GM19467 (cell line): ENCODE measurements at regions not wholly inside any gene's neighbourhood (a gene's known extent, or its start where the extent isn't known, plus 50 kb on each side); places are given as distances from the start of the nearest gene placed in this dataset.

Experiments
- ATAC-seq: cut with Tn5 transposase; IDR thresholded peaks from one replicate; pipeline ENCODE4 v1.9.1; 2021; ENCODE audit warnings: mild to moderate bottlenecking, moderate library complexity; ENCODE audit not compliant: unreplicated experiment

DNA sequence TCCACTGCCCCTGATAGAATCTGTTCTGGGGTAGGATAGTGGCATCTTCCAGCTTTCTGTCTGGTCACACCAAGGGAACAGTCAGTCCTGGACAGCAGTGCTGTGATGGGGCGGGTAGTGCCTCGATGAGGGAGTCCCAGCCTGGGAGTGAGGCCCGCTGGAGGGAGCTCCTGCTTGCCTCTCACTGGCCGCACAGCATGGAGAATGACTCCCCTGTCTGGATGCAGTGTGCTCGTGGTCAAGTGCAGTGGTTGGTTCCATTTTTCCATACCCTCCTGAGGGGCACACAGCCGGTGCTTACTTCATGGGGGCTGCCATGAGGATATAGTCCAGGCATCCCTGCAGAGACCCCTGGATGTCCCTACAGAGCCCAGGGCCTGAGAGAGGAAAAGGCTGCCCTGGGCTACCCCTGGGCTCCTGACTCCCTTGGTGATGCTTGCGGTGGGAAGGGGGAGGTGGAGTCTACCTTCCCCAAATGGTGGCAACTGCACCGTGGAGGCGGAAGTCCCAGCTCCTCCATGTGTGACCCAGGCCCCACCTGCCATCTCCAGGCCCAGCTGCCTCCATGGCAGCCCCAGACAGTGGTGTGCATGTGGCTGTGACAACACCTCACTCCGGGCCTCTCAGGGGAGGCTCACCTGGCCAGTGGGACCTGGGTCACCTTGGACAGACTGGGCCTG is 212.5 kb downstream of the GLI2 start:
- no peak for ATAC-seq

DNA sequence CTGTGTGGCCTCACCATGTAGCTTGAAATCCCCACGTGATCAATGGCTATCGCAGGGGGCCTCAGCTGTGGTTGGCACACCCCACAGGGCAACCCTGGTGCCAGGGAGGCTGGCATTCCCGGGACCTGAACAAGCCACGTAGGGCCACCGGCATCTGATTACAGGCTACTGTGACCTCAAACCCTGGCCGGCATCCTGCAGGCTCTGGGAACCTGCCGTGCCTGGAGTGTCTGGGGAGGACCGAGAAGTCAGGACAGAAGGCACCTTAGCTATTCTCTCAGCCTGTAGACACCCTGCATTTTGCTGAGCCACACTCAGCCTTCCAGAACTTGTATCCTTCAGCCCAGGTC is 213.0 kb downstream of the GLI2 start:
- ATAC-seq = no peak

DNA sequence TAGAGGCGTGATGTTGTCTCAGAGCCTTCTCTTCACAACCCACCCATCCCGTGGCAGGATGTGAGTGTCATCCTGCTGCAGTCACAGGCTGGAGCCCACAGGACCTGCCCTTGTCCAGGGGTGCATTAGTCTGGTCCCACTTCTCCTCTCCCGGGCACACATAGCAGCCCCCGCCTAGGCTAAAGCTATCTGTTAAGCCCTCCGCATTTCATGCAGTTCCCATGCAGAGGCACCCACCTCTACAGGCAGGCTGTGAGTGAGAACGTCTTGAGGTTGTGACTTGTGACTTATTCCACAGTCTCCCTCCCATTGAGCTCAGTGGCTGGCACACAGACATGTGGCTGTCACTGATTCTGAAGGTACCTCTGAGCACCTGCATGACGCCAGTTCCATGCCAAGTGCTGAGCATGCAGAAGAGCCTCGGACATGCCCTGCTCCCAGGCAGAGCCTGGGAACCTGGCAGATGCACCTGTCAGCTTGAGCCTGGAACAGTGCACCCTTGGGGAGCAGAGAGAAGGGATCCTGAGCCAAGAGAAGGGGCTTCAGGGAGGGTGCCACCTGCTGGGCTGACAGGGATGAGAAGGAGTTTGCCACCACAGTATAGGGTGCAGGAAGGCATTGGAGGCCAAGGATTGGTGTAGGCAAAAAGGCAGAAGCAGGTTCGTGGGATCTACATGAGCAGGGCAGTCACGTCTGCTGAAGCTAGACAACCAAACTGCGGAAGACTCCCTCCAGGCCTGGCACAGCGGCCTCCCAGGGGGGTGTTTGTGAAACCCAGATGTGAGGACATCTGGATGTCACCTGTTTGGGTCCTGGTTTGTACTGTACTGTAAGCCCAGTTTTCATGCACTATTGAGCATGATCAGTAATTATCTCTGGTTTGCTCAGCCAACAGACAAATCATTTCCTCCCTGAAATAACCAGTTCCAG is 213.6 kb downstream of the GLI2 start:
- no peak for ATAC-seq

DNA sequence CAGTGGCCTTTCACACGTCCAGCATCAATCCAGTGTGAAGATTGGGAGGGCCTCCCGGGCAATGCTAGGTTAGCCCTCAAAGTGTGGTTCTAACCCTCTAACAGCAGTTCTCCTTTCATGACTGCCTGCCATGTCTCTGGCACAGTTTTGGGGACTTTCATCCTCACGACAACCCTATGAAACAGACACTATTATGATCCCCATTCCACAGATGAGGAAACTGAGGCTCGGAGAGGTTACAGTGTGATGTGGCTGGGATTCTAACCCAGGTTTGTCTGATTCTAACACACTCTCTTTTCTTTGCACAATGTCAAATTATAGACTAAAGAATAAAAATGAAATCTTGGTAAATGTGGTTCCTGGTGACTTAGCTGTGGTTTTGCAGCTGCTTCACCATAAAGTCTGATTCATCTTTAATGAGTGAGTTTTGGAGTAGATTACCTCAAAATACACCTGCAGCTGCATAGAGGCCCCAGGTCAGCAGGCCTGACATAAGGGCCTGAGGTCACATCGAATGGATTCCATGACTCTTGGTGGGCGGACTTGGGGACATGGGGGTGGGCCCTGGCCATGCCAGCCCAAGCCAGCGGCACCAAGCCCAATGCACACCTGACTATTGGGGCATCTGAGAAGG is 214.4 kb downstream of the GLI2 start:
- ATAC-seq = no peak

DNA sequence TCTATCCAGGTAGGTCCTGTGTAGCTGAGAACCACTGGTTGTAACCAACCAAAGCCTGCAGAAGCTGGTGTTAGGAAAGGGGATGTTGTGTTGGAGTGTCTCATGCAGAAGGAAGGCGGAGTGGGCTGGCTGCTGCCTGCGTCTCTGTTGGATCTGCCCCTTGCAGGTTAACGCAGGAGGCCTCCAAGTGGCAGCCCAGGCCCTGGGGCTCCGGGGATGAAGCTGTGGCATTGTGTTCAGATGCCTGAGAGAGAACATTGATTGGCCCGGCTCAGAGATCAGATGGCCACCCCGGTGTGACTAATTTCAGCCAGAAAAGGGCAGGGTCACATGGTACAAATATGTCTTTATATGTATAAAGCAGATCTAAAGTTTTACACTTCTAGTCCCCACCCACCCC is 216.0 kb downstream of the GLI2 start:
- ATAC-seq = no peak

DNA sequence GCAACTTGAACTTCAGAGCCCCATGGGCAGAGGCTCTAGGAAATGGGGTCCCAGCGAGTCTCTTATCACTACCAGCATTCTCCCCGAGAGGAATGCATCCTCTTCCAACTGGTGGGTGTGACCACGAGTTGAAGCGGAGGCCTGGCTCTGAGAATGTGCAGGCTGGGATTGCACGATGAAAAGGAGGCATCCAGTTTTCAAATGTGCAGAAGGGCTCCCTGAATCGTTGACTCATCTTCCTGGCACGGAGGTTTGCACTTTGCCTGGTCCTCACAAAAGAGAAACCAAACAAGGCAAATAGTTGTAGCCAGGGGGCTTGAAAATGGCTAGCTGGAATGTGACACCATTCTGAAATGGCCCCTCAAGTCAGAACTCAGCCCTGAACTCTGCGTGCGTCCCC is 216.7 kb downstream of the GLI2 start:
- ATAC-seq = no peak

DNA sequence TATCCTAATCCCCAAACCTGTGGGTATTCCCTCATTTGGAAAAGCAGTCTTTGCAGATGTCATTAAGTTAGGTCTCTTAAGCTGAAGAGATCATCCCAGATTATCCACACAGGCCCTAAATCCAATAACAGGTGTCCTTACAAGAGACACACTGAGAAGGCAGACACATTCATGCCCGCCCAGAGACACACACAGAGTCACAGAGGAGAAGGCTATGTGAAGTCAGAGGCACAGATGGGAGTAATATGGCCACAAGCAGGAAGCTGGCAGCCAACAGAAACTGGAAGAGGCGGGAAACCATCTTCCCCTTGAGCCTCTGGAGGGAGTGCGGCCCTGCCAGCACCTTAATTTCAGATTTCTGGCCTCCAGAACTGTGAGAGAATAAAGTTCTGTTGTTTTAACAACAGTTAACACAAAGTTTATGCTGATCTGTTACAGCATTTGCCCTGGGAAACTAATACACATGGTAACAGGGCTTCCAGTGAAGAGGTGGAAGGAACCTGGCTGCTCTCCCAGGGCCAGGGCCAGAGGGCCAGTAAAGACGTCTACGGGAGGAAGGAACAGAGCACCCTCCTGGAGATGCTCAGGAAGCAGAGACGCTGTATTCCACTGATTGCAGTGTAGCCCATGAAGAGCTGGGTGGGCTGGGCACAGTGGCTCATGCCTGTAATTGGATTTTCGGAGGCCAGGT is 217.5 kb downstream of the GLI2 start:
- ATAC-seq = no peak

DNA sequence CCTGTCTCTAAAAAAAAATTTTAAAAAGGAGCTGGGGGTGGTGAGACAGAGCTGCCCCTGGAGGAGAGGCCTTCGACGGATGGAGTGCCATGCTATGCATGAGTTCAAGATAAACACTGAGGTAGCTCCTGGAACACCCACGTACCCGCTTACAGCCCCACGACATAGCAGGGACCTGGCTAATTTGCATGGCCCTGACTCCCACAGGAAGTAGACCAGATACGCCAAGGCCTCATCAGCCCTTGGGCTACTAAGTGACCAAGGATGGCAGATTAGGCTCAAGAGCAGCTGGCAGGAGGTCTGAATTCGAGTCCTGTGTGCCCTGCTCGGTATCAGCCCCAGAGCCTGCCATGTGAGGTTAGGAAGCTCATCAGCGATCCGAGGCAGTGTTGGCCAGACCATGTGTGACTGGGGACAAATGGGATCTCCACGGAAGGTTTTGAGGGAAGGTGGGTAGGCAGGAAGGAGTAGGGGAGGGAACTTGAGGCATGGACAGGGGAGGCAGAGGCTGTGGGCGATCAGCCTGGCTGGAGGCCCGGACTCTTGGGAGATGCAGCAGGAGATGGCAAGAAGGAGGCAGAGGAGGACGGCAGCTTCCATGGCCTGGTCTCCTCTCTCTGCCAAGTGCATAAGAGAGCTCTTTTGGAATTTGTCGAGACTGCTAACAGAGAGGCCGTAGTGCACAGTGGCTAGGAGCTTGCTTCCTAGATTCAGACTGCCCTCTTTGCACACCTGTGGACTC is 218.3 kb downstream of the GLI2 start:
- ATAC-seq = no peak

DNA sequence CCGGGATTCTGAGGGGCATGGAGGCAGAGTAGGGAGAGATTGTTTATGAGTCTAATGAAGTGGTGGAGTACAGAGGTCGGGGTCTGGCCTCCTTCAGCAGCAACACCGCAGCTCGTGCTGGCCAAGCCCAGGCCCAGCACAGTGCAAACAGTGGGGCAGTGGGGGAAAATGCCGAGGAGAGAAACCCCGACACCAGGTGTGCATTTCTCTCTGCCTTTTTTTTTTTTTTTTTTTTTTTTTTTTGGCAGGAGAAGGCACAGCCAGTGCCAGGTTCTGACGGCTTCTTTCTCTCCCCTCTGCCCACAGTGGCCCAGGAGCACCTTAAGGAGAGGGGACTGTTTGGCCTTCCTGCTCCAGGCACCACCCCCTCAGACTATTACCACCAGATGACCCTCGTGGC is 219.3 kb downstream of the GLI2 start:
- no peak for ATAC-seq

DNA sequence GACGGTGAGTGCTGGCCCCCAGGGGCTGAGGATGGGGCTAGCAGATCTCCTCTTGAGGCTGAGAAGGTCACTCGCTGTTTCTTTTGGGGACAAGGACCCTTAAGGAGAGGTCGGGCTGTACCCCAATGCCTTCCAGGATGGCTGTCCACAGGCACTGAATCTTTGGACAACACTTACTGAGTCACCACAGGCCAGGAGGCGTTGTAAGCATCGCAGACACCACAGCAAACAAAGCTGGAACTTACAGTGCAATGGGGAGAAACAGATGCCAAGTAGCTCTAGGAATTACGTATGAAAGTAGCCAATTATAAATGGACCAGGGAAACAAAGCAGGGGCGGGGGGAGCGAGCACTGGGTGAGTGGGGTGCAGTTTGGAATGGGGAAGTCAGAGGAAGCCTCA is 219.8 kb downstream of the GLI2 start:
- ATAC-seq = no peak

DNA sequence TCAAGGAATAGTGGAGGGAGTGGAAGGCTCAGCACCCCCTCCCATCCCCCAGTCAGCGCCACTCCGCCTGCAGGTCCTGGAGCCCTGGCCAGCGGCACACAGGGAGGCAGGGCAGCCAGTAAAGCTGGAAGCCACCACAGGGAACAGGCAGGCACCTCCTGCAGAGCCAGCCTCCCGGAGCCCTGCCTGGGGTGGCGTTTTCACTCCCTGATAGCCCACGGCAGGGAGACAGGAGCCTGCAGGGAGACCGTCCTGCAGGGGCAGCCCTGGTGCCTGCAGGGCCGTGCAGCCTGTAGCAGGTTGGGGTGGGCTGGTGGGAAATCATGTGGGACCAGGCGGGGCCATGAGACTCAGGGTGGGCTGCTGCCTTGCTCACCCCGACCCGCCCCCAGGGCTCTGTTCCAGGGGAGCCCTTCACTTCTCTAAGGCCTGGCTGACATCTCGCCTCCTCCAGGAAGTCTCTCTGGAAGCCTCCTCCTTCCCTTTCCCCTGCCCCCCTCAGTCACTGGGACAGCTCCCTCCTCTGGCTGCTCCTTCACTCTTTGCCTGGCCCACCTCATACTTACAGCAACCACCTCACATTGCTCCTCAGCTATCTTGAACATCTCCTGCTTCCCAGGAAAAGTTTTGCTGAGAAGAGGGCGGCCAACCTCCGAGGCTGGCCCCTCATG is 221.0 kb downstream of the GLI2 start:
- no peak for ATAC-seq

DNA sequence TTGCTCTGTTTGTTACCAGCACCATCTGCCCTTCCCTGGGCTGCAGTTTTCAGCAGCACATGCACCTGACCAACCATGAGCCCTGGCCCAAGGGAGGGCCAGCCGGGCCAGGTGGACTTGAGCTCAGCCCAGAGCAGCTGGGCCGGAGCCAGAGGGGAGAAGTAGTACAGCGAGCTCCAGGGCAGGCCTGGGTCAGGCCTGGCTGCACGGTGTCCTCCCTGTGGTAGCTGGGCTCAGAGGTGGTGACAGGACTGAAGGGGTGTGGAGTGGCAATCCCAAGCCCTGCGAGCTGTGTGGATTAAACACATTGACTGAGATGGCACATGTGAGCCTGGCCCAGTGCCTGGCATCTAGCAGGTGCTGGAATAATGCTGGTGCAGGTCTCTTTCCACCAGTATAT is 222.2 kb downstream of the GLI2 start:
- no peak for ATAC-seq

DNA sequence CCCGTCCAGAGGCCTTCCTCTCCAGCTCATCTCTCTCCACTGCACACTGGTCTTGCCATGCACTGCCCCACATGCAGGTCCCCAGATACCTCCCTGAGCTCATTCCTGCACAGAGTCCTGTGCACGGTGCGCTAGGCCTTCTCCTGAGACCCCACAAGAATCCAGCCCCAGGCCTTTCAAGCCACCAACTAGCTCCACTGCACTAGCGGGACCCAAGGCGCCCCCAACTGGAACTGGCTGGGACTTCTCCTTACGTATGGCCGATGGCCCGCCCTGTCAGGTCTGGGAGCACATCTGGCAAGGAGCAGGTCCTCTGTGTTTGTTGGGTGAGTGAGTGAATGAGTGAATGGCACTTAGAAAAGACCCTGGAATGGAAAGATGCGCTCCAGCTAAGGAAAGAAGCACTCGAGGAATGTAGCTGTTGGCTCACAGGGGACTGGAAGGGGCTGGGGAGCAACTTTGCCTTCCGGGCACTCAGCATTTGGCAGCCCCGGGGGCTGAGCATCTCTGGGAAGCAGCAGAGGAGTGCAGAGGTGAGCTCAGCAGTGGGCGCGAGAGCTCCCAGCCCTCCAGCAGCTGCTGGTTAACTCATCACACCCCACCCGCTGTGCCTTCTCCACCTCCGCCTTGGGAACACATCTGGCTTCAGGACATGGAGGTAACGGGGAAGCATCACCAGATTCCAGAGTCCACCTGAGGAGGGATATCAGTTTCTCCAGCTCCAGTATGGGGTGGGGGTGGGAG is 223.1 kb downstream of the GLI2 start:
- no peak for ATAC-seq

DNA sequence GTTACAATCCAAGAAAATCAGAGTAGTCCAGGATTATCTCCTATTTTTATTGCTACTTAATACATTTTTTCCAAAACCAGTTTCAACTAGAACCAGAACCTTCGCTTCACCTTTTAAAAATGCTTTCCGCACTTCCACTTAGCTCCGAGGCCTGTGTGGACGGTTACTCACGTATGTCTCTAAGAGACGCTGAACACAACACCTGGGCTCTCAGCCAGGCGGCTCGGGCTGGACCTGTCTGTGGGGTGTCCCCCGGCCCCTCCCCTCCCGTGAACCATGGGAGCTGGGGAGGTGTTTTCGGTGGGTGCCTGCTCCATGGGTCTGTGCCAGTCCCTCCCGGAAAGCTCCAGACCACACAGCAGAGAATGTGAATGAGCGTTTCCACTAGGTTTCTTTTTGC is 223.8 kb downstream of the GLI2 start:
- no peak for ATAC-seq

DNA sequence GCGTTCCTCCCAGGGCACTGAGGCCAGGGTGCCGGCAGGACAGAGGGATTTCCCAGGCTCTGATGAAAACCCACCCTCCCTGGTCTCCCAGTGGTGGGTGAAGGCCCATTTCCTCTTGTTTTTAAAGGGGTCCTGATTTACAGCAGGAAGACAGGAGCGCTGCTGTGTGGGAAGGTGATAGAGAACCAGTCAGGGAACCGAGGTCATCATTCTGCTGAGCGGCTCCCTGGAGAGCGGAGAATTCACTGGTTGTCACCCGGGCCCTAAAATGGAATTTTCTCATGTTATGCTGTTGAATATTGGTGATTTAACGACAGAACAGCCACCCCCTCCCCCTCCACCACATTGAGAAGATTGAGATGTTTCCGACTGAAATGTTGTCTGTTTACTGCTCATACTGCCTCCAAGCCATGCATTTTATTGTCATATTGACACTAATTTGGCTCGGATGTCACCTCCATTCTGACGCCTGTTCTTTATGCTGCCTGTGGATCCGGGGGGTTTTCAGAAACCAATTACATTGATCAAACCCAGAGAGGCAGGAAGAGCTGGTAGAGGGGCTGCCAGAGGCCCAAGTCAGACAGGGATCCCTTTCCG is 225.2 kb downstream of the GLI2 start:
- ATAC-seq = no peak

DNA sequence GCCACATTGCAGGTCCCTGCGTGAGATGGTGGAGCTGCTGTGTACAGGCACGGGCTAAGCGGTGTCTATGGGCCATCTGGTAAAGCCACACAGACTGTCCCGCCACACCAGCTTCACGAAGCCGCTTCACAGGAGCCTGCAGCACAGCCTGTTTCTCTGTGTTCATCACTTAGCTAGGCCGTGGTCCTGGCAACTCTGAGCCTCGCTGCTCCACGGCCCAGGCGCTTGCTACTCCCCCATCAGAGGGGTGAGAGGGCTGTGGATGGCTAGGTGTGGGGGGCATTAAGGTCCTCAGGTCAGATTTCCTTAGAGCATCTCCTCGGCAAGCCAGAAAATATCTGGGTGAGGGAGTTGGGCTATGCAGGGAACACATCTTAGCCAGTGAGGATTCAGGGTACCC is 225.7 kb downstream of the GLI2 start:
- no peak for ATAC-seq

DNA sequence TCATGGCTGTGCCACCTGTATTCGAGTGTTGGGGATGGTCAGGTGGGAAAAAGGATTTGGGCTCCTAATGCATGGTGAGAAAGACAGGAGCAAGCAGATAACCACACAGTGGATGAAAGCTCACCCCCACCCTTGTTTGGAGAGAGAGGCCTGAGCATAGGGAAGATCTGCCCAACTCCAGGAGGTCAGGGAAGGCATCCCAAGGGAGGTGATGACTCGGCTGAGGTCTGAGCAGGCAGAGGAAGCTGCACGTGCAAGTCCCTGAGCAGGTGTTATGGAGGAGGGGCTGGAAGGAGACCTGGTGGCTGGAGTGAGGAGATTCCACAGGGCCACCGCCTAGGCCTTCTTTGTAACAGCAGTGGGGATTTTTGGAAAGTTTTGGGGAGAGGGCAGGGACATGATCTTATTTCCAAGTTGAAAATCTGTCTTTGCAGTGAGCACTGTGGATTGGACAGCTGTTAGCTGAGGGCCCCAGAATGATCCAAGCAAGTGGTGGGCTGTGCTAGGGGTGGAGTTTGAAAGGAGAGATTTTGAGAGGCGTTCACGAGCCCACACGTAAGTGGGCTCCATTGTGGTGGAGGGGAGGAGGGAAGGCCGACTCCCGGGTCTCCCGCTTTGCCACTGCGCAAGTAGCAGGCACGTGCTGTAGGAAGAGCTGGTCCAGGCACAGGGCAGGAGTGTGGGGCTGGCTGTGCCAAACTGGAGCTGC is 228.5 kb downstream of the GLI2 start:
- ATAC-seq = no peak

DNA sequence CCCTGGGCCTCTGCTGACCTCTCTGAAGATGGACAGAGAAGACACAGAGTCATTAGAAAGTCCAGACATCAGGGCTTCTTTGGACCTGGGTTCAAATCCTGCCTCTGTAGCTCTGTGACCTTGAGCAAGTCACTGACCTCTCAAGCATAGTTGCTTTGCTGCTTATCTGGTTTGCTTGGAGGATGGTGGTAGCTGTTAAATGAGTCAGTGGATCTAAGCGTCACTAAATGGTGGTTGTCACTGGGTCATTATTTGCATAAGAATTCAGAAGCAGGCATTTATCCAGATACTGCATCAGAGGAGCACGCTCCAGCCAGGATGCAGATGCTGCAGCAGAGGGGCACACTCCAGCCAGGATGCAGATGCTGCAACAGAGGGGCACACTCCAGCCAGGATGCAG is 229.2 kb downstream of the GLI2 start:
- no peak for ATAC-seq
